ENCODE measurements at regions not wholly inside any gene's neighbourhood (a gene's known extent, or its start where the extent isn't known, plus 50 kb on each side); places are given as distances from the start of the nearest gene placed in this dataset.

- Histone ChIP-seq H3K9me2 (no peaks in the 10 kb centered on the region), H3K27ac (ENCODE audit: low read depth in 2 of 2, low read length in 1 of 2) (no peak overlapping the region), H3K9me3 (no peaks in the 10 kb centered on the region), H3K9ac (no peak overlapping the region), H3K4me3 (ENCODE audit: low read depth in 2 of 2, low read length in 1 of 2) (no peak overlapping the region), H3K36me3 (replicated peaks in 1 of 2; ENCODE audit: control insufficient read depth in 1 of 2, insufficient read depth in 2 of 2, low read length in 1 of 2) (no peaks in the 10 kb centered on the region), H3K4me2 (no peak overlapping the region), H4K20me1 (ENCODE audit: insufficient read depth) (no peaks in the 10 kb centered on the region), H3K79me2 (ENCODE audit: insufficient read depth) (no peaks in the 10 kb centered on the region), H3K27me3 (ENCODE audit: insufficient read depth) (no peaks in the 10 kb centered on the region), H2AFZ (ENCODE audit: low read depth) (no peak overlapping the region), H3K4me1 (ENCODE audit: control insufficient read depth in 1 of 2, insufficient read depth in 2 of 2, low read depth in 1 of 2, low read length in 1 of 2) (peaks cover 4 to 5% of the 10 kb centered on the region in 2 experiments; a peak in 2 of 4 replicates), H3F3A (replicated peaks; ENCODE audit: insufficient read depth) (no peaks in the 10 kb centered on the region)
- DNase-seq: no peak
- no peak for TF ChIP-seq MAX (IDR thresholded peaks at IDR 0.05; ENCODE audit: low read depth)
- TF ChIP-seq JUND (IDR thresholded peaks at IDR 0.05): no peak
- TF ChIP-seq TAF1 (IDR thresholded peaks at IDR 0.05; ENCODE audit: borderline replicate concordance, low read depth, low read length): no peak
- no peak for TF ChIP-seq SIN3A (IDR thresholded peaks at IDR 0.05; ENCODE audit: borderline replicate concordance, low read depth, low read length)
- TF ChIP-seq REST (IDR thresholded peaks at IDR 0.05; ENCODE audit: low read depth, low read length): no peak
- no peak for TF ChIP-seq CTCF (IDR thresholded peaks at IDR 0.05)
- TF ChIP-seq RAD21 (IDR thresholded peaks at IDR 0.05; ENCODE audit: low read length): no peak
- TF ChIP-seq SMC3 (IDR thresholded peaks at IDR 0.05; ENCODE audit: low read depth, low read length): no peak
- no peak for TF ChIP-seq TCF12 (IDR thresholded peaks at IDR 0.05)
- no peak for TF ChIP-seq MXI1 (IDR thresholded peaks at IDR 0.05; ENCODE audit: low read depth, low read length)
- TF ChIP-seq GABPA (IDR thresholded peaks at IDR 0.05; ENCODE audit: low read depth): no peak
- no peak for TF ChIP-seq USF2 (IDR thresholded peaks at IDR 0.05; ENCODE audit: borderline replicate concordance, low read depth, low read length)
- no peak for TF ChIP-seq ELF1 (IDR thresholded peaks at IDR 0.05)
- TF ChIP-seq NRF1 (IDR thresholded peaks at IDR 0.05; ENCODE audit: low read depth, low read length): no peak
- no peak for TF ChIP-seq POLR2AphosphoS5 (IDR thresholded peaks at IDR 0.05; ENCODE audit: low read depth, low read length)
- no peak for TF ChIP-seq ZBTB33 (IDR thresholded peaks at IDR 0.05; ENCODE audit: borderline replicate concordance, low read depth)
- TF ChIP-seq FOXM1 (IDR thresholded peaks at IDR 0.05; ENCODE audit: low read depth): no peak
- TF ChIP-seq EZH2phosphoT487 (IDR thresholded peaks at IDR 0.05; ENCODE audit: borderline replicate concordance, low read depth): no peak
- ChIA-PET POLR2A (no interaction called here), CTCF (interaction anchor here (1.6 kb wide), 1 partner anchor 9 kb away, joined by 6 read pairs; no protein-coding TSS in a partner anchor)
These were observed 335.5 kb downstream of the ARPP21 start for GRCh38 chr3:35974872-35975271.
